OCI-M2 (cell line): ENCODE measurements at regions not wholly inside any gene's neighbourhood (a gene's known extent, or its start where the extent isn't known, plus 50 kb on each side); places are given as distances from the start of the nearest gene placed in this dataset.
"Not testable (repeated sequence)": the region's sequence is repeated elsewhere in the genome, so short reads cannot be mapped to it uniquely, and the experiment has no call there.

Experiments
- DNase-seq: peaks from one replicate; lab custom pipeline; 2025; ENCODE audit not compliant: unreplicated experiment; lab: John Stamatoyannopoulos, UW

DNA sequence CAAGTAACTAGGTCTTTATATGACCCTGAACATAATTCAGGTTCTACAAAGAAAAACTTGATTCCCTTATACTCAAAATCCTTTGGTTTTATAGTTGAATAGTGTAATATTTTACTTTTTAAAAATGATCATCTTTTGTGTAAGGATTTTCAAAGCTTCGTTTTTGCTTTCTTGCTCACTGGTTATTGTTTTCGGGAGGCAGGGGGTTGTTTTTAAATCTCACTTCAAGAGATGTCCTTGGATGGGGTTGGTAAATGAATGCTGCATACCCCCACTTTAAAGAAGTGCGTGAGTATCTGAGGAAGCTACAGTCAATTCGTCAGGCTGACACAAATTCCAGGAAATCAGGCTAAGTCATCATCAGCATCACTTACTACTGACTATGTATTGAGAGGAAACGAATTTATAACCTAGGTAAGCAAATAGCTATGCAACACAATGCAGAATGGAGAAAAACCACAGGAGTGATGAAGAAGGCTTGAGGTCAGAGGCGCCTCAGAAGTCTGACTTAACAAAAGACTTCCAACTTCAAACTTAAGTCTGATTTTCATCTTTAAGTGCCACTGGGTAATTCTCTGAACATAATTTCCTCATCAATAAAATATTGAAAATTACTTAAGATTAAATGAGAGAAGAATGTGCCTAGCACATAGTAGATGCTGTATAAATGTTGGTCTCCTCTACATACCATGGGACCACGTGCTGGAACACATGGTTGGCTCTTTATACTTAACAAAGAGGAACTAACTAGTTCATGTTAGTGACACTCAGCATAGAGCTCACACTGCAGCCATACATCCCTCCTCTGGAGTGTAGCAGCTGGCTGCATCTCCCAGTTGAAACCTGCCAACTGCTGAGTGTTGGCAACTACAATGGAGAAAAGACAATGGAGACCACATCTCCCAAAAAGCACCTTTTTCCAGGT, 106.0 kb upstream of the KIF2A start:
- no peak for DNase-seq

DNA sequence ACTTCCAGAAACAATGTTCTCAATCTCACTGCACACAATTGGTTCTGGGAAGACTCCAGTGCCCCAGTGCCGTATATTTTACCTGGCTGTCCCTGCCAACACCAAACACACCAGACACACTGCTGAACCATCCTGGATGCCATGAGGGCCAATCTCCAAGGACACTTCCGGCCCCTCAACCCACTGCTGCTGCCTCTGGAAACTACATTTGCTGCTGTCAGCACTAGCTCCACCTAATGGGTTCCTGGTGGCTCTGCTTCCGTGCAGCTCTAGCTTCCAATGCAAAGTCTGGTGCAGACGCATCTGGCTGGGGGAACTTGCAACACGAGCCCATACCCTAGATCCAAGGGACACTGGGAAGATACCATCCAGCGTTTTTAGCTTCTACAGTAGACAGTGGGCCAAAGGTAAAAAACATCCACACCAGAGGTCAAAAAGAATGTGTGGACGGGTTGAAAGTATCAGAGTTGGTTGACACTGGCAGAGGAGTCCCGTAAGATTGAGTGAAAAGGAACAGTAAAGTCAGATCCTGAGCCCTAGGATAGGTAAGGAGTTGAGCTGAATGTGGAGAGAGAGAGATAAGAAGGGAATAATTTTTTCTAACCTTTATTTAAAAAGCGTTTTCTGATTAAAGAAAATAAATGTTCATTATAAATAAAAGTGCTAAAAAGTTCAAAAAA, 99.7 kb upstream of the KIF2A start:
- no peak for DNase-seq

DNA sequence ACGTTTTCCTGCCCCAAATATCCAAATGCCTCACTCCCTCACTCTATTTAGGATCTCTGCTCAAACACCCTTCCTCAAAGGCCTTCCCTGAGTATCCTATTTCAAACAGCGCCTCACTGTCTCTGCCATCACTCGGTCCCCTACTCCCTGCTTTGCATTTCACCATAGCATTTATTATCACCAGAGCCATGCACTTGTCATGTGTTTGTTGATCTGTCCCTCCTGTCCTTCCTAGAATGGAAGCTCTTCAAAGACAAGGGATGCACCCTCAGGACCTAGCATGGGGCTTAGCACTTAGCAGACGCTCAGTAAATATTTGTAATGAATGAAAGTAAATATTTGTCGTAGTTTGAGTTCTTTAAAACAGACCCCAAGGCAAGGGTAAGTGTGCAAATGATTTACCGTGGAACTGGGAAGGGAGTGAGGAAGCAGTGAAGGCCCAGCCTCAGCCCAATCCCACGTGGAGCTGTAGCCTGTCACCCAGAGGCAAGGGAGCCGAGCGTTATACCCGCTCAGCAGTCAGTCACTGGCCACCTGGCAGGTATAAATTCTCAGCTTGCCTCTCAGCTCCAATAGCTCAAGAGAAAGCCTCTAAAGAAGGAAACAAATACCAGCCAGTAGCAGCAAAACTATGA, 97.7 kb upstream of the KIF2A start:
- DNase-seq = no peak

DNA sequence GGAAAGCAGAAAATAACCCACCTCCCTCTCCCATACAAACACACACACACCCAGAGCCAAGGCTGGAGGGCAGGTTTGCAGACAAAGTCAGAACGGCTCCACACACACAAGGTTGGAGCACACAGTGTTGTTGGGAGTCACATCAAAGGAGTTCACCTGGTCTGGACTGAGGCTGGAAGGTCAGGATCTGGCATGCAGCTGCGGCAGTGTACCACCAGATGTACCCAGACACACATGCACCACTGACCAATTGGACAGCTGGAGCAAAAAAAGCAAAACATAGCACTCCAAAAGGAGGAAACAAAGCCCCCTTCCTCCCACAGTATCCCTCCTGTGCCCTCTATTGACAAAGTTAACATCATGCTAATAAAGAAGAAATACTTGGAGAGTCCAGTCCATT, 94.6 kb upstream of the KIF2A start:
- no peak for DNase-seq

DNA sequence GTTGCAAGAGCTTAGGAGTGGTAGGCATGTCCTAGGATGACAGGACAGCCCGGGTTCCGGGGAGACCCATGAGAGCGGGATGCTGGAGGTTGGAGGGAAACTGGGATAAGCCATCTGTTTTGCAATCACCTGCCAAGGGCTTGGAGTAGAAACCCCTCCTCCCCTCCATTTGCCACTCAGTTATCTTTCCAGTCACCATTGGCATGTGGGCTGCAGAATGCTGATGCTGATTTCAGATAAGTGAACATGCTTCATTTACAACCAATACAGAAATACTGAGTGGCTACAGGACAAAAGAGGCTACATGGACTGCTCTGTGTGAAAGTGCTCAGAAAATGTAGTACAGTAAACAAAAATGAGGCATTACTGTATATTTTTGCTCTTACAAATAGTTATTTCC, 93.4 kb upstream of the KIF2A start:
- DNase-seq = no peak

DNA sequence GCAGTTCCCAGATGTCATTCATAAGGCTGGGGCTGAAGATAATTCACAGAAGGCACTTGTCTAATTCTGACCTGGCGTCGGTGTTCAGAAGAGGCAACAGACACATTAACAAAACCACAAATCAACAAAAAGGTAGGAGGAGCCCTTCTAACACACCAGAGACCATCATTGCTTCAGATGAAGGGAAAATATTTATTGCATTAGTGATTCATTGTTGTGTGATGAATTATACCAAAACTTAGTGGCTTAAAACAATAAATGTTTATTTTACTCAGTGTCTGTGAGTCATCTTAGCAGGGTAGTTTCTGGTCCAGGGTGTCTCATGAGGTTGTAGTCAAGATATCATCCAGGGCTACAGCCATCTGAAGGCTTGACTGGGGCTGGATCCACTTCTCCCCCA, 91.3 kb upstream of the KIF2A start:
- DNase-seq = no peak

DNA sequence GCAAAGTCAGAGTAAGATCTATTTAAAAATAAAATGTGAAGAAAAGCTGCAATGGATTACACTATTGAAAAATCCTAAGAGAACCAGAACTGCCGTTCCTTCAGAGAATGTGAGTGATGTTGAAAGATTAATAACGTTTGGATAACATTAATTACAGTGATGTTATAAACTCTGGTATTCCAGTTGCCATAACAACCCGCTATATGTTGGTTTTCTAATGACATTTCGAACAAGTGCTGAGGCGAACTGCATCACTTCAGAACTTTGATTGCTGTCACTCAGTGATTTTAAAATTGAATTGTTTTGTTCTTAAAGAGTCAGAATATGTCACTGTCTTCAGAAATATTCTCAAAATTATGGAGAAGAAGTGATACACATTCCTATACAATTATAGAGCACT, 89.4 kb upstream of the KIF2A start:
- not testable (repeated sequence) for DNase-seq

DNA sequence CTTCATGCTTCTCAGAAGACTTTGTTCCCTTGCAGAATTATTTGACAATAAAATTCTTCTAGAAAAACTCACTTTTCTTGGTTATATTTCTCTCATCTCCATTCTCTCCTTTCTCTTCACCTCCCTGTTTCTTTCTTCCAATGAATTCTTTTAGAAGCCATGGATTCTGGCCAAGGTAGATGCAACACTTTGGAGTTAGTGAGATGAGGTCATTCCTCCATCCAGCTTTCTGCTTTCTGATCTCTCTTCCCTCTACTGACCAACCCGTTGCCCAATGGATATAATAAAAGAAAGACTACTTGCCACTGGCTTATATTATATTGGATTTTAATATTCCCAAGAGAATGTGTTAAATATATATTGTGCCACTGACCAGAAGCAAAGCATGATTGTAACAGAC, 88.9 kb upstream of the KIF2A start:
- DNase-seq = not testable (repeated sequence)

DNA sequence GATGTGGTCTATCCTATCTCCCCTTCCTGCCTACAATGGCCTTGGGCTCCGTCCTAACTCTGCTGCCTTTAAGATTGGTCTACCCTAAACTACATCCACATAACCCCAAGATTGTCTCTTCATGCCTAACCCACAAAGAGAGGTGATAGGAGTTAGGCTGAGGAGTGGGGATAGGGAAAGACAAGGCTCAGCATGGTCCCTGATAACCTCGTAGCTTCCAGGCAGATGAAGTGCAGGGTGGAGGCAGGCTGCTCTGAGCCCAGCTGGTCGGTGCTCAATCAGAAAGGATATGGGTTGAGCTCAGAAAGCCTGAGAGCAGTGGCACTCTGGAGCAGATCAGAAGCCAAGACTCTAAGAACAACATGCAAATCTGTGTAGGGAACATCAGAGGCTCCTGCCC, 87.1 kb upstream of the KIF2A start:
- DNase-seq = not testable (repeated sequence)

DNA sequence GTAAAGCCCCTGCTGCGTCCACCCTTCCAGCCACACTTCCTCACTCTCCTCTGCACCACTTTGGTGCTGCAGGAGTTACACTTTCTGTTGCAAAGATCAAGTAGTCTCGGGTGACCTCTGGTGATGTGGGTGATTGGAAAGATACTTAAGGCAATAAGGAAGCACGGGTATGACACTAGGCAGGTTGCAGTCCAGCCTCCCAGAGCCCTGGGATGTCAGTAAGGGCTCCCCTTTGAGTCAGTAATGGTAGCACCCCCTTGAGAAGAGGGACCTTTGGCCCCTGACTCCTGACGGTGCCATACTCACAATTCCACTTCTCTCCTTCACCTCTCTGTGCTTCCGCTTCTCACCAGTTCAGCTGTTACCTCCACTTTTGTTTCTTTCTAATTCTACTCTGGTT, 84.1 kb upstream of the KIF2A start:
- not testable (repeated sequence) for DNase-seq

DNA sequence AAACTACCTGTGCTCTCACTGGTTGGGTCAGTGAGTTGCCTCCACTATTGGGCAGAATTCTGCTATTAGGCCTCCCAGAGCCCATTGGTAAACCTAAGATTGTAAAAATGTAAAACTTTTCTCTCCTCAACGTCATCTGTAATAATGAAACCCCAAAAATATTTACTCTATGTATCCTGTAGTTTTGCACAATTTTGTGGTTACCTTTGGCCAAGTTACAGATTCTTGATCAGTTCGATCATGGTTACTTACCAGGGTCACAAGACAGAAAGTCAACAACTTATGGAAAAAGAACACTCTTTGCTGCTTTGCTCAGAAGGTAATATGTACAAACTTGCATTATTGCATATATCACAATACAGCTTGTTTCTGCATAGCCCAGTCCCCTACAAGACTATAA, 83.7 kb upstream of the KIF2A start:
- not testable (repeated sequence) for DNase-seq

DNA sequence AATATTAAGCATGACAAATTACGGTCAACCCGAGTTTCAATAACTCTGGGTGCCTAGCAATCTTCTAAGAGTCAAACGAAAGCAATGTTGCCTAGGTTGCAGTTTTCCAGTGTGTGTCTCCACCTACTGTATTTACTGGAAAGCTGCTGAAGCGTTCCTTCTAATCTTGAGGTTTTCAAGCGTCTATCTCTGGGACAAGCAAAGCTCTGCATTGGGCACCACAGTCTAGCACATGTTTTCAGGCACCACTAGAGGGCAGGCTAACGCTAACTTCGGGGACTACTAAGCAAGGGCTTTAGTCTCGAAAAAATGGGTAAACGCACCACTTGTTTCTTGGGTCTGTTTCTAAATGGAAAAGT, 82.7 kb upstream of the KIF2A start:
- not testable (repeated sequence) for DNase-seq

DNA sequence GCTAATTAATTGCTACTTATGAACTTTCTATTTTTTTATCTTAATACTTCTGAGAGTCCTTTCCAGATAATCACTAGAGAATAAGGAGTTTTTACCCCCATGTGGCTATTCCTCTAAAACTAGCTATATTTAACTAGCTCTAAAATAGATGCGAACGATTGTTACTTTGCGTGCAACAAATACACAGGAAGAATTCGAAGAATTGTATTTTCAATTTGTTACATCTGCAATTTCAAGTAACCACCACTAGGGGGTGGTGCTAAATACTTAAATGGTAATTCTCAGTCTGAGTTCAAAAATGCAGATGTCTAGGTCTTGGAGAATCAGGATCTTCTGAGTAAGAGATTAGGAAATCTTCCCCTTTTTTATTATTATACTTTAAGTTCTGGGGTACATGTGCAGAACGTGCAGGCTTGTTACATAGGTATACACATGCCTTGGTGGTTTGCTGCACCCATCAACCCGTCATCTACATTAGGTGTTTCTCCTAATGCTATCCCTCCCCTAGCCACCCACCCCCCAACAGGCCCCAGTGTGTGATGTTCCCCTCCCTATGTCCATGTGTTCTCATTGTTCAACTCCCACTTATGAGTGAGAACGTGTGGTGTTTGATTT, 80.9 kb upstream of the KIF2A start:
- DNase-seq = not testable (repeated sequence)

DNA sequence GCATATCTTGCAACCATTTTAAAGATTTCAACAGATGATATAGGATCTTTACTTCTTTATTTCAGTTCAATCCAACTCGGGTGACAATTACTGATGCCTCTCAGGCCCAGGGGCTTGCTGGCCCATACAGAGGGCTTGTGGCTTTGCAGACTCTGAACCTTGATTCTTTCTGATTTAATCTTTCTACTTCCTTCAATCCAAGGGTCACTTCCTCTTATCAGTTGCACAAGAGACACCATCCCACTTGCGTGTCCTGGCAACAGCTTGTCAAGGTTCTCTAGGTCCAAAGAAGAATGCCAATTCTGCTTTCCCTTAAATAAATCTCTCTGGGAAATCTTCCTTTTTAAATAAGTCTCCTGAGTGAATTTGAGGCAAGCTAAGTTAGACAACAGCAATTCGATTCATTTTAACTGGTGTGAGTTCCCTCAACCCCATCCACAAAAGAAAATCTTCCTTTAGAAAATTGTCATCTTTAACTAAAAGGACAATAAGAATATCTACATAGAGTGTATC, 75.1 kb upstream of the KIF2A start:
- not testable (repeated sequence) for DNase-seq

DNA sequence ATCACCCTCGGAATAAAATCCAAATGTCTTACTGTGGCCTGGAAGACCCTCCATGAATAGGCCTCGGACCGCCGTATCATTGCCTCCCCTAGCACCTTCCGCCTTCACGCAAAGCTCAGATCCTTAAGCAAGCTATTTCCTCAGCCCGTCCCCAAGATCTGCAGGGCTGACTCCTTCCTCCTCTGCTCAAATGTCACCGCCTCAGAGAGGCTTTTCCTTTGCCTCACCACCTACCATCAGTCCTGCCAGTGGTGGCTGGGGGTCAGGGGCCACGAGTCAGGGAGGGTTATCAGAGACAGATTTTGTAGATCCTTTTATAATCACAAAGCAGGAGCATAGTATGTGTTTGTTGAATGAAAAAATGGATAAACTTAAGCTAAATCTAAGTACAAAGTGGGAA, 74.4 kb upstream of the KIF2A start:
- no peak for DNase-seq

DNA sequence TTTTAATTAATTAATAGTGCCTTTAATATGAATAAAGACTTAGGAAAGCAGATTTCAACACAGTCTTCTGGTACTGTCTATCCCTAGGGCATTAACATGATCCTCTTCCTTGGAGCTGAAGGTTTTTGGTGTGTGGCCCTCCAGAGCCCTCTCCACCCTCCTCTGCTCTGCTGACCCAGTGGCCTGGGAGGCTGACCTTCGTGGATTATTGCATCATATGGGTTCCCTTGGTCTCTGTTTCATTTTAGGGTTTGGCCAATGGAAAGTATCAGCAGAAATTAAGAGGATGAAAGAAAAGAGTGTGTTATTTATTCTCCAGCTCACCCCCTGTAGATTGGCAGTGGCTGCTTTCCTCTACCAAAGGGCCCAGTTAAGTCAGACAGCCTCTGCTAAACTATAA, 73.8 kb upstream of the KIF2A start:
- DNase-seq = not testable (repeated sequence)

DNA sequence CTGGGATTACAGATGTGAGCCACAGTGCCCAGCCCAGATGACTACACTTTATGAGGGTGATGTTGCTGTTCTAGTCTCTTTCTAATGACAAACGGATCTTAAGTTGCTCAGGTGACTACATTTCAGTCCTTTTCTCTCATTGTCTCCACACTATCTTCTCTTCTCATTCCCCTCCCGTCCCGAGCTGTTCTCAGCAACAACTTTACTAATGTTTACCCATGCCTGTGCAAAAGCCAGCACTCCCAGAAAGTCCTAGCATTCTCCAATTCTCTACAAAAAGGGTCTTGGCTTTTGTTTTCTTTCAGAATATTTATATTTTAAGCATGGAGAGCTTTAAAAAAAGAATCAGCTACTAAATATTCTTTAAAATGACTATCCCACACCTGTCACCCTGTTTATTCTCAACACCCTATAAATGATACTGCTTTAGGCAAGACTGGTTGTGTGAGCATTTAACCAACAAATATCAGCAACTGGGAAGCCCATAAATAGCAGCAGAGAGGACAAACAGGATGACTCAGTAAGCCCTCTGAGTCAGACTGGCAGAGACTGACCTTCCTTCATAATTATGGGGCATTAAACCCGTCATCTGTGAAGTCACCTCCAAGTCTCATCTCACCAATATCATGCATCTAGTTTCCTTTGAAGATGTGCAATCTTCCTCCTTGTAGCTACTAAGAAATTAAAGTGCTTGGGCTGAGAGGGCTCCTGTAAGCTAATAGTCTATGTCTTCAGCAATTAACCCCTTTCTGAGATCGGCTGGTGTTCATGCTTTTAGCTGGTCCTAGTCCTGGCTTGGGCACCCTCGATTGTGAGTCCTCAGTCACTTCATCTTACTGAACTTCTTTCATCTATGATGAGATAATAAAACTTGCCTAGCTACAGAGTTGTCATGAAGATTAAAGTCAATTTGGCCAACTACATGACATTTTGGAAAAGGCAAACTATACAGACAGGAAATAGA, 72.6 kb upstream of the KIF2A start:
- not testable (repeated sequence) for DNase-seq

DNA sequence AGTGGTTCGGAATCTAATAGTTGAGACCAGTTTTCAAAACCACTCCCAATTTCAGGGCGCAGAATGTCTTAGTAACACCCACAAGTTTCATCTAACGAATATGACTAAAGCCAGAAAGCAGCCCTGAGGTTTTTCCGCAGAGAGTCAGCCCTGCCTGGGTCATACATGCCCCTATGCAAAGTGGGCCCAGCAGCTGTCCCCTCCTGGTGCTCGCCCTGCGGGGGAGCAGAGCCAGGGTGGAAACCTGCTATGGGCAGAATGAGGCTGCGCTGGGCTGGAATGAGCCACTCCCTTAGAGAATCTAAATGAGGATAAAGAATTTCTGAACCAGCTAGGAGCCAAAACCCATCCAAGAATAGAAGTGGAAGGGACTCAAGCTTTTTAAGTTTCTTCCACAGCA, 69.4 kb upstream of the KIF2A start:
- not testable (repeated sequence) for DNase-seq

DNA sequence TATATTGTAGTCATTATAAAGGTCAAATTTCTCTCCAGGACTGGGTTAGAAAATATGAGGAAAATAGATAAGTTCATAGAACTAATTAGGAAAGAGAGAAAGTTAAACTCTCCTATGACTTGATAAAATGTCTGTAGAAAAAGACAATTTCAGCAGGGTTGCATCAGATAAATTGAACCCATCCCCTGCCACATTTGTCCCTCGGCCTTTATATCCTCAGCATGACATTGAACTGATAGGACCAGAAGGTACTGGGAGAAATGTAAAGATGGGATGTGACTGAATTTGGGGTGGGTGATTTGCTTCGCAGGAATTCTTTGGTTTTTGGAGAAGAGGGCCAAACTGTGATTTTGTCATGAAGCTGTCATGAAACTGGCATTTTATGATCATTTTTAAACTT, 68.1 kb upstream of the KIF2A start:
- not testable (repeated sequence) for DNase-seq

DNA sequence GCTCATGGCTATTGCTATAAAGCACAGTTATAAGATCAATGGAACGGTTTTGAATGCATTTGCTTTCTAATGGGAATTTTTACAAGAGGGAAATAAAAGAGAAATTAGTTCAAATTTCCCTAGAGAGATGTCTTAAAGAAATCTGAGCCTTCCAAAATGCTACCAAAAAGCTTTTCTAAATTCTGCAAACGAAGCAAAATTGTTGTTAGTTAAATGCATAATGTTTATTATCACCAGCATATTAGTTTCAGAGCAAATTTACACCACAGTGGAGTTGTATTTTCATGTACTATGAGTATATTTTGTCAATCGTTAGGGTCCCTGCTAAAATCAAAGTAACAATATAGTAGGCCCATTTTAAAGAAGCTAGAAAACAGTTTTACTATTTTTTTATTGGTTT, 67.4 kb upstream of the KIF2A start:
- not testable (repeated sequence) for DNase-seq
